Activated T-cell treated with anti-CD3 and anti-CD28 coated beads, Interleukin-2, amount 50 U/mL, for 1 hour (primary cell): ENCODE measurements at regions not wholly inside any gene's neighbourhood (a gene's known extent, or its start where the extent isn't known, plus 50 kb on each side); places are given as distances from the start of the nearest gene placed in this dataset.
A peak's percentile ranks its signal among the peaks of the same experiment; 100 is the strongest.
"Not testable (repeated sequence)": the region's sequence is repeated elsewhere in the genome, so short reads cannot be mapped to it uniquely, and the experiment has no call there.

Experiments used
- DNase-seq: peaks from one replicate; pipeline ENCODE4 v3.0.0-alpha.2; 2020

- DNase-seq, result no peak
These were observed 240.9 kb downstream of the UACA start for GRCh38 chr15:70522323-70522966.

GRCh38 chr15:70521576-70522322 is 241.6 kb downstream of the UACA start:
- DNase-seq, result no peak

- DNase-seq, result no peak
These were observed 243.7 kb downstream of the UACA start for GRCh38 chr15:70519616-70520015.

DNA sequence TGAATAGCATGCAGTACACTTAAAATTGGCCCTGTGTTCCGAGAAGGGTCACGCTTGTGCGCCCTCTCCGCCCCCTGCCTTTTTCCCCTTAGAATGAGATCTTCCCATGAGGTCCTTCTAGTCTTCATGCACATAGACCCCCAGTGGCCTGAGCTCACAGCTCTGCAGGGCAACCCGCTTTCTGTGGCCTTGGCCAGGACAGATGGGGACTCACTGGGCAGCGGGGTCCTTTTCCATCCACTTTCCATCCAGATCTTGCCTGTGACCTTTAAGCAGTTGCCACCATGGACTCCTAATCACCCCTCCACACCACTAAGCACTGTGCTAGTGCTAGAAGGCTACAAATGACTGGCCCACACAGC is 244.4 kb downstream of the UACA start:
- DNase-seq, result no peak

DNA sequence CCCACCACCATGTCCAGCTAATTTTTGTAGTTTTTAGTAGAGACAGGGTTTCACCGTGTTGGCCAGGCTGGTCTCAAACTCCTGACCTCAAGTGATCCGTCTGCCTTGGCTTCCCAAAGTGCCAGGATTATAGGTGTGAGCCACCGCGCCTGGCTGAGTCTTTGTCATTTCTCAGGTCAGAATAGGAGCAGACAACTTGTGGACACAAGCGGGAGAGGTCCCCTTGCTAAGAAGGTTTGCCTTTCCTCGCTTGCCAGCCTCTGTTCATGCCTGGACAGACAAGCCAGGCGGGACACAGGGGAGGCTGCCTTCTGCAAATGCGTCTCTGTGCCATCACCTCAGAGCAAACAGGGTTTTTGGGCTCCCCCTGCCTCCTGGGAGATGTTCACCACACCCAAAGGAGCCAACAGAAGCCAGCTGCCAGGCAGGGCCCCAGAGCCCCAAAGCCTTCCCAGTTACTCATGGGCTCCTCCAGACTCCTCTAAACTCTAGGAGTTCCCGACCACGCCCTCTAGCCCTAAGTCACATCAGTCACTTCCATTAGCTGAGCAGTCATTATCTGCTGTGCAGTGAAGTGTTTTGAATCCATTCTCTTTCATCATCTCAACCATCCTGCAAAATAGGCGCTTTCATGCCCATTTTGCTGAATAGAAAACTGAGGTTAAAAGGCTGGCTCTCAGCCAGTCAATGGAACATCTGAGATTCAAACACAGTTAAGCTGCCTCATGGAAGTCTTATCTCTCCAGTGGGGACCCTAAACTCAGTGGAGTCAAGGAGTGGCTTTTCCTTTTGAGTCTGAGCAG is 245.0 kb downstream of the UACA start:
- no peak for DNase-seq

DNA sequence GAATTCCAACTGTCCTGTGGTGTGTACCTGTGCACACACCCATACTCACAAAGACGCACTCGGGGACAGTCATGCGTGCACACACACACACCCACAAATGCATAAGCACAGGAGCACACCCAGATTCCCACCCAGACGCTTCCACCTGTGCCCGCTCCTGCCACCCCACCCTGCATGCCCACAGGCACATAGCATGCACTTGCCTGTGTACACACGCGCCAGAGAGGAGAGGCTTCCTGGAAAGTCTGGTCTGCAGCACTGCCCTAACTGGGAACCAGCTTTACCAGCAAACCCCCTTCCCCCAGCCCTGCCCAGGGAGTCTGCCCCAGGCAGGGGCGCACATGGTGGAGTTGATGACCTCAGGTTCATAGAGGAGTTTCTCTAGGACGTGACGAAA is 246.2 kb downstream of the UACA start:
- no peak for DNase-seq

DNA sequence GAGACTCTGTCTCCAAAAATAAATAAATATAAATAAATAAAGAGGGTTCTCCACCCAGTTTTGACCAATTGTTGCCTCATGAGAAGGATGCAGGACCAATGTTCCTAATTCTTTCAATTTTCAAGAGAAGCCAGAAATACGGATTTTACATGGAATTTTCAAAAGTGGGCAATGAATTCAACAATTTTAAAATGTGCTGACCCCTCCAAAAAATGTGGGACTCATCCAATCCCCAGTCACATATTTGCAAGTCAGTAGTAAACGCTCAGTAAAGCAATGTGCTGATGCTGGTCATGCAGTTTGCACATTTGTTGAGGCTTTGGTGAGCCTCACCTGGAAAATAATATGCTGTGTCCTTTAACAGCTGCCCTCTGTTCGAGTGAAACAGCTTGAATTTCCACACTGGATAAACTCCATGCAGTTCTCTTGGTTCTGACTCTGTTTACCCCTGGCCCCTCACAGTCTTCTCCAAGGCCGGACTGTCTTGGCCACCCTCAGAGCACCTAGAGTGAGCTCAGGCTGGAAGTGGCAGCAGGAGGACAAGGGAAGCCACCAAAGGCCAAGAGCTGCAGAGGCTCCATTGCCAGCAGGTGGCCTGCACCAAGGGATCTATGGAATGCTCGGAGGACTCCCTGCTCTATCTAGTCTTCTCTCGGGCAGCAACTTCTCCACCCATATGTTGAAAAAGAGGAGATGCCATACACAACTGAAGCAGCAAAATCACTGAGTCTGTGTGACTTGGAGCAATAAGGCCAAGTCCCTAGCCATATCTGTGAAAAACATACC is 246.8 kb downstream of the UACA start:
- no peak for DNase-seq

- DNase-seq, result no peak
These were observed 249.1 kb downstream of the UACA start for GRCh38 chr15:70514251-70514650.

DNA sequence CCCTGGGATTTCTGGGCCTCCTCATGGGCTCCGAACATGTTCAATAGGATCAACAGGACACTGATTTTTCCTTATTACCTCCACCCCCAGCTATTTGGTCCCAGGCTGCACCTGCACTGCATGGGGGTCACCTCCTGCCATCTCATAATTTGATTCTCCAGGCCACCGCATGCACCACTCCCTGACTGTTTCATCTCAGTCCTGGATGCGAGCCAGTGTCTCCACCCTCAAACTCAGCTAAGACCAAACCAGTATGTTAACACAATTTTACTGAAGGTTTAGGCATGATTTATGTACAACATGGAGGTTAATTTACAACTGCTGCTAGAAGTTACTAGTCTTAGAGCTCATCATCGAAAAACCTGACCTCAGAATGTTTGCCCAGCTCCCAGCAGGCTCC is 249.5 kb downstream of the UACA start:
- no peak for DNase-seq

DNA sequence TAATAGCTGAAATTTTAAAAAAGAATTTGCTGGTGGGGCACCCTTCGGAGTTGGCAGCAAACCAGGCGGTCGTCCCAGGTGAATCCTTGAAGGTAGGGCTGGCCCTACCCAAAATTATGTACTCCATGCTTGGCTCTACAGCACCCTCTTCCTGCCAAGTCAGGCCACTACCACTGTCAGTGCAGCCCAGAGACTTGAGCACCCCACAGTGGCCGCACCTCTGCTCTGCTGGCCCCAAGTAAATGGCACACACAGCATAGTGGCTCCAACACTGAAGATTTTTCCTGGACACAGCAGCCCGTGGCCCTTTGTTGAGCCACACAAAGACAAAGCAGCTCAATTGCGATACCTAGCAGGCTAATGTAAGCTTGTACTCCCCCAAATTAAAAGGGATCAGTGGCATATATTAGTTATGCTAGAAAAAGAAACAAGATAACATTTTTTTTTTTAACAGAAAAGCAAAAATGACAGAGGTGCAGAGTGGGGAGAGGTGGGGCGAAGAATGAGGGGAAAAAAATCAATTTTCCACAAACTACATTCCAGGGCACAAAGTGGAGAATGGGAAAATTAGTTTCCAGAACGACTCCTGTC is 250.5 kb downstream of the UACA start:
- peak; percentile 66 for DNase-seq

- DNase-seq, result not testable (repeated sequence)
These were observed 251.3 kb downstream of the UACA start for GRCh38 chr15:70511972-70512587.

GRCh38 chr15:70510433-70510832 is 252.9 kb downstream of the UACA start:
- no peak for DNase-seq

GRCh38 chr15:70509731-70510143 is 253.6 kb downstream of the UACA start:
- no peak for DNase-seq

GRCh38 chr15:70509282-70509662 is 254.1 kb downstream of the UACA start:
- no peak for DNase-seq

DNA sequence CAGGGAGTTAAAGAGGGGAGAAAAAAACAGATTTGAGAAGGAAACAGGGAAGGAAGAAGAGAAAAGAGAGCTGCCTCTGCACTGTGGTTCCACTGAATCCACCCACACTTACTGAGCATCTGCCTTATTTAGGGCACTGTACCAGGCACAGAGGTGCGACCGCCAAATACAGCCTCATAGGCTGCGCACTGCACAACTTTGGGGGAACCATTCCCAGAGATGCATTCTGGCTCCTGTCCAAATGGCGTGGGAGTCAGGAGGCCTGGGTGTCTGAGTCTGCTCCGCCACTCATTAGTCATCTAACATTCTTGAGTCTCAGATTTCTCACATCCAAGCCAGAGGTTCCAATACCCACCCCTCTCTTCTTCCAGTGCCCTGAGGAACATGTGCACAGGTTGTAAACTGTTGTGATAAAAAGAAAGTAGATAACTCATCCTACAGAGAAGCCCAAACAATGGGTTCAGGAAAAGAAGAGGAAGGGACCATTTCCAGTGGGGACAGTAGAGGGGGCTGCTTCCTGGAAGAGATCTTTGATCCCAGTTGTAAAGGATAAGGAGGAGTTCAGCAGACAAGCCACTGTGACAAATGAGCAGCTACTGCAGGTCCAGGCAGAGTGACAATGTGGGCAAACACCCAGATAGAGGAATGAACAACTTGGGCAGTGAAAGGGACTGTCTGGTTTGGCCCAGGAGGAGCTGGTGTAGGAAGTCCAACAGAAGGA is 254.6 kb downstream of the UACA start:
- DNase-seq, result no peak

DNA sequence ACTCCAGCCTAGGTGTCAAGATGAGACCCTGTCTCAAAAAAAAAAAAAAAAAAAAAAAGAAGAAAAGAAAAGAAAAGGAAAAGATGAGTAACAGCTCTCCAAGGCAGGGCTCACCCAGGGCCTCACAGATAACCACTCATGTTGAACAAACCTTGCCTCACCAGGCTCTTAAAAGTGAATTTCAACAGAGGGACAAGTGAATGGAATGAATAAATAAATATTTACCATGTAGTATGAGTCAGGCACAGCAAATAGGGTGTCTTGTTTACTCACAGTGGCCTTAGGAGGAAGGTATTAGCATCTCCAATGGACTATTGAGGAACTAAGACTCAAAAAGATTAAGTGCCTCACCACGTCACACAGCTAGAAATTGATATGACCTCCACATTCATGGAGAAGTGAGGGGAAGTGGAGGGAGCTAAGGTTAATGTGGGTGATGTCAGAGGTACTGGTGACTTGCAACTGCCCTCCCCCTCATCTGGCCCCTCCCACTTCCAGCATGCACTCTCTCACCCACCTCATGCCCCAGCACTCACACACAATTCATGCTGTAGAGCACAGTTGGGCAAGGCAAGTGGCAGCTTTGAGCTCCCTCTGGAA is 255.5 kb downstream of the UACA start:
- DNase-seq, result no peak

DNA sequence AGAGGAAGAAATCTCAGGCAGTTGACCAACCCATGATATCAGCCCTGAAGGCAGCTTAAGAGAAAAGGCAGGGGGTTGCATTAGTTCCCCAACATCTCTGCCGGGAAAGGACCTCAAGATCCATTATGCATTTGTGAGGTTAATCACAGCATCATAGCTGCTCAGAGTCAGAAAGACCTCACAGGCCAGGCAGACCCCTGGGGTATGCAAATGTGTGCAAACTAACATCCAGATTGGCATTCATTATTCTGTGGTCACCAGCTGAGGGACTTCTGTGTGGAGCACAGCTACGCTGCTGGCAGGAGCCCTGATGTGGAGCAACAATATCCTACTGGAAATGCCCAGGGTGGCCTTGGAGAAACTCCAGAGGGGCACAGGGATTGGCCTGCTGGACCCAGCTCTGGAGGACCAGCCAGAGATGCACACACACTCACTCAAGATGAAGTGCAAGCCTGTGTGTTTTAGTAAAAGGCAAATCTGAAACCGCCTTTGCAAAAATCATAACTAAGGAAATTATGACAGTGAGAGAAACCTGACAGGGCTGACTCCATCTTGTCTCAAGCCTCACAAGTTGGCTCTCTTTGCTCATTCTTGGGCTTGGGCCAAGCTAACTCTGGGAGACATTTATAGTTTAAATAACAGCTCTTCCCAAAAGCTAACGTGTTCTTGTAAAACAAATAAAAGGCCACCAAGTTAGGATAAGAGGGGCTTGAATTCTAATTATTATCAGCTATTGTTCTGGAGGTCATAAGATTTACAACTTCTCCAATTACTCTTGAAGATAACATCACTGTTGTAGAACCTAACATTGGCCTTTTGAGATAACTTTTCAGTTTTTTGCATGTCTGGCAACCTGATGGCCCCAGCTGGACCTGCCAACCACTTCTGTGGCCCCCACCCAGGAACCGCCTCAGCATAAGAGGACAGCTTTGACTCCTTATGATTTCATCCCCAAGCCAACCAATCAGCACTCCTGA is 257.1 kb downstream of the UACA start:
- DNase-seq, result no peak

- no peak for DNase-seq
These were observed 257.9 kb downstream of the UACA start for GRCh38 chr15:70505411-70505919.

GRCh38 chr15:70504988-70505387 is 258.4 kb downstream of the UACA start:
- DNase-seq, result no peak
